GM23248 (cell line): ENCODE measurements at regions not wholly inside any gene's neighbourhood (a gene's known extent, or its start where the extent isn't known, plus 50 kb on each side); places are given as distances from the start of the nearest gene placed in this dataset.

ENCODE experiments used
- EZH2 ChIP-seq: fragments of 200-600 bp; sonication (generic); IDR thresholded peaks from 2 replicates; pipeline ENCODE4 v1.6.1; 2018; ENCODE audit warnings: antibody characterized with exemption, mild to moderate bottlenecking; ENCODE audit not compliant: insufficient read depth, poor library complexity, severe bottlenecking
- EZH2phosphoT487 ChIP-seq: fragments of 200-600 bp; sonication (generic); IDR thresholded peaks from 2 replicates; pipeline ENCODE4 v1.6.1; 2018; ENCODE audit warnings: antibody characterized with exemption, moderate library complexity, mild to moderate bottlenecking, low read depth; ENCODE audit not compliant: insufficient read depth

DNA sequence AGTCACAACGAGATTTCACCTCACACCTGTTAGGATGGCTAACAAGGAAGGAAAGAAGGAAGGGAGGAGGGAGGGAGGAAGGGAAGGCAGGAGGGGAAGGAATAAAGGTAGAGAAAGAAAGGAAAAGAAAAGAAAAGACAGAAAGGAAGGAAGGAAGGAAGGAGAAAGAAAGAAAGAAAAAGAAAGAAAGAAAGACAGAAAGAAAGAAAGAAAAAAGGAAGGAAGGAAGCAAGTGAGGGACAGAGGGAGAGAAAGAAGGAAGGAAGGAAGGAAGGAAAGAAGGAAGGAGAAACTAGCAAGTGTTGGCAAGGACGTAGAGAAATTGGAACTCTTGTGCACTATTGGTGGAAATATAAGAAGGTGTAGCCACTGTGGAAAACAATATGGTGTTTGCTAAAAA is 52.2 kb downstream of the CCDC185 start:
- TF ChIP-seq EZH2 (no peak), EZH2phosphoT487 (no peak)
